ENCODE measurements at regions not wholly inside any gene's neighbourhood (a gene's known extent, or its start where the extent isn't known, plus 50 kb on each side); places are given as distances from the start of the nearest gene placed in this dataset.

DNA sequence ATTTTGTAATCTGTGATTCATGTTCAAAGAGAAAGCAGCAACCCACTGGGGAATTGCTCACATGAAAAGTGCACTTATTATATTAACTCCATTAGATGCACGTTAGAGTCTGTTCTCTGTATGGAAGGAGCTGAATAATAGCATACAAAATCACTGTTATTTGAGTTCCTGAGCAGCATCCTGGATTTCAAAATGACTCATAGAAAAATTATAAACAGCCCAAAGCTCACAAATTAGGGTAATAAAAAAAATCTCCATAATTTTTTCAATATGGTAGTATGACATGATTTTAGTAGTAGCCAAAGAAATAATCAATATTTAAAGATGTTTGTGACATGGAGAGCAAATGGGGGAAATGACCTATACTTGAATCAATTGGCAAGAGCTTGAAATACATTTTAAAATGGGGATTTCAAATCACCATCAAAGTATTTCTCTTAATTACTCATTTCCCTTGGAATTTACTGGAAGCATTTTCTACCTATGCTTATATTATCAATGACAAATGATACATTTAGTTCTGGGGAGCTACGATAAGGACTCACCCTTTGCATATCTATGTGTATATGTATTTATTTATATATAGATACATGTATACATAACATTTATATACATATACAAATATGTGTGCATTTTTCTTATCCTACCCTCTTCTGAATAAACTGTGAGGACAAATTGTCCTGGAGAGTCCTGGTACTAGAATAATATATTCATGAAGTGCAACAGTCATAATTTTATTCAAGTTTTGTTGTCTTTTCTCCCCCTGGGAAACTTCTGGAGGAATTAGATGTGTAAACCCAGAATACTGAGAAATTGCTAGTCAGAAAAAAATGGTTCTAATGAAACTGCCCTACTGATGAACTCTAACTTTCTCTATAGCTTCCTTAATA, 116.3 kb downstream of the RPL22L1 start:
- DNase-seq (ENCODE audit: low read depth in 2 of 2) = no peak

GRCh38 chr3:170752571-170753155, 117.3 kb downstream of the RPL22L1 start:
- DNase-seq (ENCODE audit: low read depth in 2 of 2) = no peak

DNA sequence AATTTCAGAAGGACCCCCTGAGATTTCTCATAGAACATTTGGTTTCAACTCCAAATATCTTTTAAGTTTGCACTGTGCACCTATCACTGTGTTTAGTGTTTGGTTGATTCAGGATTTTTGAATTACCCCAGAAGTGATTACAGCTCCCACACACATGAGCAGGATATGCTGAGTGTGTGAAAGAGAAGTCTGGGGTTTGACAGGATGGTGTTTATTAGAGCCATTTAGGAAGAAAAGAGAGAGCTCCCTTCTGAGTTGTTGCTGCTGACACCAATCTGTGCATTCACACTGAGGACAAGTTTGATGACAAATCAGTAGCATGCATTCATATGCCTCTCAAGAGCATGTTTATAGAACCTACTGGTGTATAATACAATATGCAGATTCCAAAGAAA, 118.1 kb downstream of the RPL22L1 start:
- no peak for DNase-seq (ENCODE audit: low read depth in 2 of 2)

GRCh38 chr3:170751083-170751898, 118.7 kb downstream of the RPL22L1 start:
- no peak for DNase-seq (ENCODE audit: low read depth in 2 of 2)

DNA sequence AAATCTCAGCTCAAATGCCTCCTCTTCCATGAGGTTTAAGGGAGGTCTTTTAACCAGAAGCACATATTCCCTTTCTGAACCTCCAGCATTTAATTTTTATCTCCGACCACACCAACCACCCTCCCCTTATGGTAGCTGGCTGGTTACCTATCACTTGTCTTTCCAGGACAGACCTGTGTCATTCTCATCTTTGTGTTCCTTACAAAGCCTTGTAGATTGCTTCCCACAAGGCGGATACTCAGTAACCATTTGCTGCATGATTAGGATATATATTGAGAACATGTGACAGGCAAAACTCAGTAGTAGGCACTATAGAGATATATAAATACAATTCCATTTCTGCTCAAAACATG, 119.5 kb downstream of the RPL22L1 start:
- DNase-seq (ENCODE audit: low read depth in 2 of 2) = no peak

- no peak for DNase-seq (ENCODE audit: low read depth in 2 of 2)
These were observed 120.1 kb downstream of the RPL22L1 start for GRCh38 chr3:170749765-170750477.

GRCh38 chr3:170749185-170749584, 120.8 kb downstream of the RPL22L1 start:
- no peak for DNase-seq (ENCODE audit: low read depth in 2 of 2)

DNA sequence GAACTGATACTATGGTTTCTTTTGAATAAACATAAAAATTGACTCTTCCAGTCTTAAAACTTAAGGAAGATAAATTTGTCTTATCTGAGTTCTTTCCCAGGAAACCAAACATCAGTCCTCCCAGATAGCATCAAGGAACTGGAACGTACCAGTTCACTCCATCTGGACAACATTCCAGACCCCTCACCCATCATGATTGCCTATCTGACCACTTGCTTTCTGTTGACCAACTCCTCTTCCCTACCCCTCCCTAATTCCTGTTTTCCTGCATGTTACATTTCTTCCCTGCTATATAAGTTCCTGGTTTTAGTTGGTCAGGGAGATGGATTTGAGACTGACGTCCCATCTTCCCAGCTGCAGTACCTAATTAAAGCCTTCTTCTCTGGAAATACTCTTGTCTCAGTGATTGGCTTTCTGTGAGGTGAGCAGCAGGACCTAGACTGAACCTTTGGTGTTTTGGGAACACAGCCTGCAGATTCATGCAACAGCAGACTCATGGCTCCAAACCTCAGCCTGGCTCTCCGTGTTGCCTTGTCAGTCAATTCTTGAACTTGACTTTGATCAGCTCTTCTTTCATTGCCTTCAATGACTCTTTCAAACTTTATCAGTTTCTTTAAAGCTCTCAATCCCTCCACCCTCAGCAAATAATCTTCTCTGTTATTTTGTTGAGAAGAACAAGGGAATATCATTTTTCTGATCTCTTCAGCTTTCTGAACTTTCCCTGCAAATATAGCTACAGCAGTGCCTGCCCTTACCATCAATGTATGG, 123.6 kb downstream of the RPL22L1 start:
- no peak for DNase-seq (ENCODE audit: low read depth in 2 of 2)

- DNase-seq (ENCODE audit: low read depth in 2 of 2) = no peak
These were observed 124.7 kb downstream of the RPL22L1 start for GRCh38 chr3:170745211-170745718.

DNA sequence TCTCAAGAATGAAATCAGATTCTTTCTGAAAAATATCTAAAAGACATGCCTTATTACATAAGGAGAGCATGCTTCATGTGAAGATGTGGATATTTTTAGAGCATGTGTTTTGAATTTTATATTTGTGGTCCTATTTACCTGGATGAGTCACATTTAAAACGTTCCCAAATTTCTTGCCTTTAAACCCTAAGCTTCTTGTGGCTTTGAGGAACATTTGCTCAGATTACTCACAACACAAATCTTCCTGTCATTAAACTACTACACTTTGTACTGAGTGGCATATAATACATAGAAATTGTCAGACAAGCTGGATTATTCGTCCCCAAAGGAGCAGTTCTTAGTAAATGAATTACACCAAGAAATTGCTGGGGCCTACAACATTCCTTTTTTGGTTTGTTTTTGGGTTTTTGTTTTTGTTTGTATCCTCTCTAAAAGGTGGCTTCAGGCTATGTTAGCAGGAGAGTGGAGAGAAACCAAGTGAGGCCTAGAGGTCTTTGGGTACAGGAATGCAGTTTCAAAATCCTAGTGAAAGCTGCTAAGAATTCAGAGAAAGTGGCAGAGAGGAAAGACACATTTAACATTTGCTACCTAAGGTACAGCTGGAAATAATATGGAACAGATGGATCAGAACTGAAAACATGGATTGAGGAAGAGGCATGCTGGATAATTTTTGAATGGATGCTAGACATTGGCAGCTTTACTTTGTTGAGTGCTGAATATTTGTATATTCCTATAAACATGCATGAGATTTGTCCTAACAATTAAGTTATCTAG, 128.1 kb downstream of the RPL22L1 start:
- DNase-seq (ENCODE audit: low read depth in 2 of 2) = no peak

DNA sequence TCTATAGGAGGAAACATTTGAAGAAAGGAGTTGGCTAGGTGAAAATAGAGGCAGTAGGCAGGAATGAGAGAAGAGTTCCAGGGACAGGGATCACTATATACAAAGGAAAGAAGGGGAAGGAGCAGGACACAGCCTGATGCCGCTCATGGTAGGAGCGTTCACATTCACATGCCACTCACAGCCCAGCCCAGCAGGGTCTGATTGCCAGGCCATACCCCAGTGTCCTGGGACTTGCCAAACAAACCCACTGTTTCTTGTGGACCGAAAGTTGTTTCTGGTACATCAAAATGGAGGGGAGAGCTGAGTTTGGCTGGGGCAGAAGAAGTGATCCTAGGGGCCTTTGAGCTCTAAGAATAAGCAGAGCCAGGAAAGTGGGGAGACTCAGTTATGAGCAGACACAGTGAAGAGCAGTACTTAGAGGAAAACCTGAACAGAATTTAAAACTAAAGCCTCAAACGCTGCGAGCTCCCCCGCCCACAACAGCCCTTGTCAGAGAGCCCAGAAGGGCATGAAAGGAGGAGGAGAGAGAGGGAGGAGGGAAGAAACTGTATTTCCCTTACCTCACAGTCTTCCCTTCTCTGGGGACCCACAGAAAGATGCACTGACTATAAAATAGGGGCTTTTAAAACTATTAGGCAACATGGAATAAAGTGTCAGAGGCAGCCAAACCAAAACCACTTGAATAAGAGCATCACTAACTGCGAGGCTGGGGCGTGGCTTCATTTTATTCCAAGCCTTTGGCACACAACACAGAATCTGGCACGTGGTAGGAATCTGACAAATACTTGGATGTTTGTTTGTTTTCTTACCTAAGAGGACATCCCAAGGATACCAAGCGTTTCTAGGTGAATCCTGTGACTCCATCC, 129.0 kb downstream of the RPL22L1 start:
- DNase-seq (ENCODE audit: low read depth in 2 of 2) = no peak

- no peak for DNase-seq (ENCODE audit: low read depth in 2 of 2)
These were observed 129.7 kb downstream of the RPL22L1 start for GRCh38 chr3:170740285-170740684.

- DNase-seq (ENCODE audit: low read depth in 2 of 2) = no peak
These were observed 130.6 kb downstream of the RPL22L1 start for GRCh38 chr3:170739410-170739809.

GRCh38 chr3:170738766-170739165, 131.2 kb downstream of the RPL22L1 start:
- no peak for DNase-seq (ENCODE audit: low read depth in 2 of 2)

- DNase-seq (ENCODE audit: low read depth in 2 of 2) = no peak
These were observed 132.4 kb downstream of the RPL22L1 start for GRCh38 chr3:170737498-170738162.

- no peak for DNase-seq (ENCODE audit: low read depth in 2 of 2)
These were observed 134.2 kb downstream of the RPL22L1 start for GRCh38 chr3:170735821-170736220.

GRCh38 chr3:170734735-170735065, 135.3 kb downstream of the RPL22L1 start:
- no peak for DNase-seq (ENCODE audit: low read depth in 2 of 2)

DNA sequence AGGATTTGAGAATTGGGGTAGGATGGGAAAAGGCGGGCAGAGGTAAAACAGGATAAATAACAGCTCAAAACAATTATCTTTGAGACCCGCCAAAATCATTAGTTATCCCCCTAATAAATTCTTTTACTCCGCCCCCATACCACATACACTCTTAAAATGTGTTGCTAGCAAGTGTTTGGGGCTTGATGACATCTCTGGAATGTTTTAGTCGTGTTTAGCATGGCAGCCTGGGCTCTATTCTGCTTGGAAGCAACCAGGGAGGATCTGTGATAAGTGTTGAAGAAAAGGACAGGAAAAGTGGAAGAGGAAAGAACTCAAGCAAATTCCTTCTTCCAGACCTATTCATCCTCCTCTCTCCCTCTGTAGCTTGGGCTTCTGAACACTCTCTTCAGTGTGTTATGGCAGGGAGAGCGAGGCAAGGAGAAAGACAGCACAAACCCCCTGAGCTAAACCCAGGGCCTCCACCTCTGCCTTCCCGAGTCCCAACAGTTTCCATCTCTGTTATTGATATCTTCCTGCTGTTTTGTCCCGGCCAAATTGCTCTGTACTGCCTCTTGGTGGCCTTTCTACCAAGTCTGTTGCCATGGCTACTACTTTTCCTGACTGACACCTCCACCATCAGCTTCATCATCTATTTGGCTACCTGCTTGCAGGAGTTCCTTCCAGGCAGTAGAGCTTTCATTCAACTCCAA, 135.8 kb downstream of the RPL22L1 start:
- DNase-seq (ENCODE audit: low read depth in 2 of 2) = no peak

Data from stimulated activated CD8-positive, alpha-beta memory T cell treated with anti-CD3 and anti-CD28 coated beads, Interleukin-7, amount 100 ng/mL, for 1 hour (primary cell).